GM19468 (cell line): ENCODE measurements at regions not wholly inside any gene's neighbourhood (a gene's known extent, or its start where the extent isn't known, plus 50 kb on each side); places are given as distances from the start of the nearest gene placed in this dataset.
"Not testable (repeated sequence)": the region's sequence is repeated elsewhere in the genome, so short reads cannot be mapped to it uniquely, and the experiment has no call there.

Experiments used
- ATAC-seq: cut with Tn5 transposase; IDR thresholded peaks from one replicate; pipeline ENCODE4 v1.9.1; 2021; ENCODE audit warnings: mild to moderate bottlenecking, moderate library complexity, moderate number of reproducible peaks; ENCODE audit not compliant: unreplicated experiment; ENCODE audit errors: extremely low read depth

DNA sequence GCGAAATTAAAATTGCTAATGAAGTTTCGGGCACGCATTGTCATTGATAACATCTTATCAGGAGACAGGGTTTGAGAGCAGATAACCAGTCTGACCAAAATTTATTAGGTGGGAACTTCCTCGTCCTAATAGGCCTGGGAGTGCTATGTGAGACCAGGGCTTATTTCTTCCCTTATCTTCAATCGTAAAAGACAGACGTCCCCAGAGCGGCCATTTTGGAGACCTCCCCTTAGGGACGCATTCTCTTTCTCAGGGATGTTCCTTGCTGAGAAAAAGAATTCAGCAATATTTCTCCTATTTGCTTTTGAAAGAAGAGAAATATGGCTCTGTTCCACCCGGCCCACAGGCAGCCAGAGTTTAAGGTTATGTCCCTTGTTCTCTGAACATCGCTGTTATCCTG lies 184.7 kb downstream of the OSTF1 start:
- not testable (repeated sequence) for ATAC-seq

- no peak for ATAC-seq
Observed at GRCh38 chr9:75274781-75275180, 186.5 kb downstream of the OSTF1 start.

DNA sequence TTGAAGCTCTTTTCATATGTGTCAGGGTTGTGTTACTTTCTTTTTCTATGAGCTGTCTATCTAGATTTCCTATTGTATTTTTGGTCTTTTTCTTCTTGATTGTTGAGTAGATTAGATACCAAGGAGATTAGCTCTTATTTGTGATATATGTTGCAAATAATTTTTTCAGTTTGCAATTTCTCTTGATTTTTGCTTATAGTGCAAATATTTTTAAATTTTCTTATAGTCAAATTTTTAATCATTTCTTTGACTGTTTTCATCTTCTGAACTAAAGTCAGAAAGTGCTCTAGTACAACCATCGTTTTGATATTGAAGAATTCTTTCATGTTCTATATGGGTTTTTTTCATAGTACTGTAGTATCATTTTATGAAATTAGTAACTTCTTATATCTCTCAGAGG lies 193.7 kb downstream of the OSTF1 start:
- ATAC-seq: no peak

DNA sequence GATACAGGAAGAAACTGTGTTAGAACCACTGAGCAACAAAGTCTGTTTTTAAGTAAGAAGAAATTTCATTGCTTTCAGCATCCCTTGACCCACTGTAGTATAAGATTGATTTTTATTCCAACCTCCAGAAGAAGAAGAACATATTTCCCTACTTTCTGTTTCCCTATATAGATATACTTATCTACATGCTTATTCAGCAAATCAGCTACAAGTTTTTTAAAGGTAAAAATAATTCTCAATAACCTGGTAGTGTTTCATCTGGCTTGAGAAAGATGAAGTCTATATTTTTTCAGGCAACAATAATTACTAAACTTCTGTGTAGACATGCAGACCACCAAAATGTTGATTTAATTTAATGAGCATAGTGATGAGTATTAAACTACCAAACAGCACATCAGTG lies 201.0 kb downstream of the OSTF1 start:
- ATAC-seq: no peak

- ATAC-seq: no peak
Observed at GRCh38 chr9:75299324-75299723, 211.0 kb downstream of the OSTF1 start.

- no peak for ATAC-seq
Observed at GRCh38 chr9:75333624-75334023, 245.3 kb downstream of the OSTF1 start.

- ATAC-seq: no peak
Observed at GRCh38 chr9:75358846-75359245, 270.5 kb downstream of the OSTF1 start.

- ATAC-seq: no peak
Observed at GRCh38 chr9:75359638-75360037, 271.3 kb downstream of the OSTF1 start.

DNA sequence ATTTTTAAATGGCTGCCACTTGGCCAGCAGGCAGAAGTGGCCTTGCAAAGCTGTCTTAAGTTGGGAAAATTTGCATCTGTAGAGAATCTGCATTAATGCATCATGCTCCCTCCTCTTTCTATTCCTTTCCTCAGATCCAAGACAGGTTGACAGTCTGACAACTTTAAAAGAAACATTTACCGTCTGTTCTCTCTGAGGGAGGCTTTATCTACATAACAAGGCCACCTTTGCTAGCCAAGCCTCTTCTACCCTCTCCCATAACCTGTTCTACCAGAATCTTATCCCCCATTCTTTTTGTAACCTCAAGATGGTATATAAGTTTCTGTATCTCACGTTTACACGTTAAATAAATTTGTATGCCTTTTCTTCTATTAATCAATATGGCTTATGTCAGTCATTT lies 271.9 kb downstream of the OSTF1 start:
- ATAC-seq: no peak

GRCh38 chr9:75362446-75362845 lies 274.1 kb downstream of the OSTF1 start:
- ATAC-seq: not testable (repeated sequence)

DNA sequence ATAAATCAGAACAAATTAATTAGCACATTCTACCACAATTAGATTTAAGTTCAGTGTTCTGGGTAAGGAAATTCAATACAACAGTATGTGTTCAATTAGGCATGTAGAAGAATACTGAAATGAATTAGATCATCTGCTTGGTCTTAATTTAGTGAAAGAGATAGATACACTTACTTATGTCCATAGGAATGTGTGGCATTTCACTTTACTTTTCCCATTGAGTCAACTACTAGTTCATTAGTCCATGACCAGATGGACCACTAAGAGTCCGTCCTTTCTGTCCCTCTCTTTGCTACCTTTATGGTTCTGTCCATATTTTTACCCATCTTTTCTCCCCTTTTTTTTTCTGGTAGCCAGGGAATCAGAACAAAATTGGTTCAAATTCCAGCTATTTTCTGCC lies 276.9 kb downstream of the OSTF1 start:
- ATAC-seq: no peak

DNA sequence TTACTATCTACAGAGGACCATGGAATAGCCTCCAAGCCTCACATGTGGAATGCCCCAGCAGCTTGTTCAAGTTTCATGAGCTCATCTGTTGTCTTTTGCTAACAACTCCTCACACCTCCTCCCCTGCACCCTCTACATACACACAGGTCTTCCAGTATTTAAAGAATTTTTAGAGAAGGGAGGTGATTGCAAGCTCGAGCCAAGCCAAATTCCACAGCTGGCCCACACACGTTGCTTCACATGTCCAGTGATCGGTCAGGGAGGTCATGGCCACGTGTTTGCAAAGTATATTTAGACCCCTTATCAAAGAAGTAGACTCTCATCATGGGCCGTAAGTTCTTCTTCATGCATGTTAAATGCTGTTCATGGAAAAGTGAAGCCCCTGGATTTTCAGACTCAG lies 281.7 kb downstream of the OSTF1 start:
- ATAC-seq: no peak

DNA sequence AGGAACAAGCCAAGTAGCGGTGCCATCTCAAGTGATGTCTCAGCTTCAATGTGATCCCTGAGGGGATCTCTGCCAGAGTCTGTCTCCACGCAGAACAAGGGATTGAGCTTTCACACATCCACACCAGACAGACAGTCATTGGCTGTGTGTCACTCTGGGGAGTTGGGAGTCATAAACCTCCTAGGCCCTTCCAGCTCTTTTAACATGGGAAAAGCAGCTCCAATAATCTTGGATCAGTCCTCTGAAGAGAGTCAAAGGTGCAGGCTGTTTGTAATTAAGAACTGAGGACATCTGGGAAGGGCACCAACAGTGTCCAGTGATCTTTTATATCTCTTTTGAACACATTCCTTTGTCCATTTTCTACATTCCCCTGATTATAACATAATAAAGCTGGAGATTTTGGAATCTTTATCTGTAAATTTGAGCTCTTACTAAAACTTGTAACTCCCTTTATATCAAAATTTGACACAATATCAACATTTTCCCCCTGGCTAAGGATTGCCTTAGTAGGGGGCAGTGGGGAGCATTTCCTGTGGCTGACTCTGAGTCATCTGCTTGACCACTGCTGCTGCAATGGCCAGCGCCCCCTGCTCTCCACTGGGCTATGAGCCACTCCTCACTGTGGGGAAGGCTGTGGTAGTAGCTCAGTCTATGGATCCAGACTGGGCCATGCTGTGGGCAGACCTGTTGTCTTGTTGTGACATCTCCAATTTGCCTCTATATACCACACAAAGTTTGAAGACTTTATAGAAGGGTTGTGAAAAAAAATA lies 284.4 kb downstream of the OSTF1 start:
- ATAC-seq: no peak

- ATAC-seq: no peak
Observed at GRCh38 chr9:75376680-75377254, 288.5 kb downstream of the OSTF1 start.

DNA sequence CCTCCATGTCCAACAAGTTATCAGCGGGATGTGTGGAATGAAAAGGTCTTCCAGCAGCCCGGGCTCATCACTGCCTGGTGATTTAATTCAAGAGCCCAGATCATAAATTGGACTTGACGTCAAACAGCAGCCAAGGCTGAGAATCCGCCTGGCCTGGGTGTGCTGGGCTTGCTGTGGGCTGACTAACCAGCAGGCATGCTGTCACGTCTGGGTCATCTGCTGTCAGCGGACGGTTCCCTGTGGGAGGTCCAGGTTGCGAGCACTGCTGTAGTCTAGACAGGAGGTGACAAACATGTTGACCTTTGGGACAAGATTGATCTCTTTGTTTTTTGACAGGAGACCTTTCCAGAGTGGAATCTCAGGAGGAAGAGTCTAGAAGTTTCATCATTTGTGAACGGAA lies 289.7 kb downstream of the OSTF1 start:
- ATAC-seq: no peak

GRCh38 chr9:75378926-75379325 lies 290.6 kb downstream of the OSTF1 start:
- no peak for ATAC-seq

- ATAC-seq: no peak
Observed at GRCh38 chr9:75382126-75382525, 293.8 kb downstream of the OSTF1 start.

DNA sequence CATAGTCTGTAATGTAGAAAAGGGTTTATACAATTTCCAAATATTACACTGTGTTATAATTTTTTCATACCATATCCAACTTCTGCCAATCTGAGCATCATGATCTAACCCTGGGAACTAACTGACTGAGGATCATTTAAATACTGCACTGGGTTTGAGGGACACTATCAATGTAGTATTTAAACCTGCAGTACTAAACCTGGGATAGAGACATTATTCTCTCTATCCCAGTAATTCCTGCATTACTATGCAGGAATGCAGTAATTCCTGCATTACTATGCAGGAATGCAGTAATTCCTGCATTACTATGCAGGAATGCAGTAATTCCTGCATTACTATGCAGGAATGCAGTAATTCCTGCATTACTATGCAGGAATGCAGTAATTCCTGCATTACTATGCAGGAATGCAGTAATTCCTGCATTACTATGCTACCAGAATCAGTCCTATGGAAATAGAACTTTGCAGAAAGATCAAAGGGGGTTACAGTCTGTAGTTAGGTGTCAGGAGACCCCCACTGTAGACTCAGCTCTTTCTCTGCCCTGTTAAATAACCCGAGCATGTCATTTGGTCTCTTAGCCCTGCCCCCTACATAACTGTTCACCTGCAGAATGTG lies 295.2 kb downstream of the OSTF1 start:
- not testable (repeated sequence) for ATAC-seq

GRCh38 chr9:75385236-75385635 lies 296.9 kb downstream of the OSTF1 start:
- ATAC-seq: no peak

GRCh38 chr9:75389101-75389500 lies 300.8 kb downstream of the OSTF1 start:
- no peak for ATAC-seq

GRCh38 chr9:75390951-75391350 lies 302.6 kb downstream of the OSTF1 start:
- no peak for ATAC-seq

DNA sequence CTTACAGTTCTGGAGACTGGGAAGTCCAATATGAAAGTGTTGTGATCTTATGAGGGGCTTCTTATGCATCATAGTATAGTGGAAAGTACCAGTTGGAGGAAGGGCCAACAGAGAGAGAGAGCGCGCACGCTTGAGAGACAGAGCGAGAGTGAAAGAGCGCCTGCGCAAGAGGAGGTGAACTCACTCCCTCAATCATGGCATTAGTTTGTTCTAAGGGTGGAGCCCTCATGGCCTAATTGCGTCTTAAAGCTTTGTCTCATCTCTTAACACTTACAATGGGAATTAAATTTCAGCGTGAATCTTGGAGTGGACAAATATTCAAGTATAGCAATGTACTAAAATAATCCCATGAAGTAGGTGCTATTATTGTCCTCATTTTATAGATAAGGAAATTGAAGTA lies 303.2 kb downstream of the OSTF1 start:
- ATAC-seq: no peak
